Hepatocyte (in vitro differentiated cells): ENCODE measurements at regions not wholly inside any gene's neighbourhood (a gene's known extent, or its start where the extent isn't known, plus 50 kb on each side); places are given as distances from the start of the nearest gene placed in this dataset.

Experiments used
- DNase-seq: peaks from one replicate; pipeline ENCODE4 v3.0.0-alpha.2; 2016; ENCODE audit warnings: low spot score
- H2AFZ ChIP-seq: fragments of 200-600 bp; sonication (generic); 2 replicates; pipeline ENCODE4 v1.6.0; 2016; ENCODE audit warnings: antibody characterized with exemption, mild to moderate bottlenecking
- H3K27ac ChIP-seq: fragments of 200-600 bp; sonication (generic); 2 replicates; pipeline ENCODE4 v1.5.1; 2016; ENCODE audit warnings: mild to moderate bottlenecking
- H3K27me3 ChIP-seq: fragments of 200-600 bp; sonication (generic); 2 replicates; pipeline ENCODE4 v1.6.1; 2016
- H3K36me3 ChIP-seq: fragments of 200-600 bp; sonication (generic); replicated peaks from 2 replicates; pipeline ENCODE4 v1.5.1; 2016; ENCODE audit warnings: low read depth; ENCODE audit not compliant: insufficient read depth
- H3K4me1 ChIP-seq: fragments of 200-600 bp; sonication (generic); 2 replicates; pipeline ENCODE4 v1.5.1; 2016; ENCODE audit warnings: mild to moderate bottlenecking, moderate library complexity; ENCODE audit not compliant: insufficient read depth
- H3K4me2 ChIP-seq: fragments of 200-600 bp; sonication (generic); 2 replicates; pipeline ENCODE4 v1.6.0; 2016
- H3K4me3 ChIP-seq: fragments of 200-600 bp; sonication (generic); 2 replicates; pipeline ENCODE4 v1.5.1; 2016; ENCODE audit warnings: mild to moderate bottlenecking
- H3K79me2 ChIP-seq: fragments of 200-600 bp; sonication (generic); 2 replicates; pipeline ENCODE4 v1.6.0; 2017; ENCODE audit warnings: mild to moderate bottlenecking
- H3K9me2 ChIP-seq: fragments of 200-600 bp; sonication (generic); replicated peaks from 2 replicates; pipeline ENCODE4 v1.6.0; 2017; ENCODE audit warnings: mild to moderate bottlenecking; ENCODE audit not compliant: insufficient read depth
- H3K9me3 ChIP-seq: fragments of 200-600 bp; sonication (generic); 2 replicates; pipeline ENCODE4 v1.5.1; 2016; ENCODE audit warnings: low read depth, mild to moderate bottlenecking
- H4K20me1 ChIP-seq: fragments of 200-600 bp; sonication (generic); 2 replicates; pipeline ENCODE4 v1.6.0; 2016; ENCODE audit warnings: mild to moderate bottlenecking; ENCODE audit not compliant: insufficient read depth, poor library complexity, severe bottlenecking
- CTCF ChIP-seq: fragments of 200-600 bp; sonication (generic); IDR thresholded peaks from 2 replicates; pipeline ENCODE4 v1.5.1; 2016; ENCODE audit warnings: antibody characterized with exemption, mild to moderate bottlenecking; ENCODE audit not compliant: poor library complexity
- EZH2 ChIP-seq: fragments of 200-600 bp; sonication (generic); IDR thresholded peaks from 2 replicates; pipeline ENCODE4 v1.6.1; 2016; ENCODE audit warnings: antibody characterized with exemption, mild to moderate bottlenecking, borderline replicate concordance
- EZH2phosphoT487 ChIP-seq: fragments of 200-600 bp; sonication (generic); IDR thresholded peaks from one replicate; pipeline ENCODE4 v1.6.1; 2018; ENCODE audit warnings: antibody characterized with exemption, mild to moderate bottlenecking, low read depth, moderate library complexity; ENCODE audit not compliant: unreplicated experiment, severe bottlenecking
- WGBS: methylation state at CpG from one replicate; pipeline ENCODE4 v1.1.6; 2016; ENCODE audit warnings: low lambda C conversion rate; ENCODE audit errors: missing lambda C conversion rate; 5-methylcytosine and 5-hydroxymethylcytosine counted together

- peak; percentile 41 for DNase-seq
- Histone ChIP-seq H3K27ac (peak overlapping the region; percentile 18), H3K27me3 (no peaks in the 10 kb centered on the region), H3K4me3 (no peak overlapping the region), H2AFZ (no peak overlapping the region), H3K9me3 (no peaks in the 10 kb centered on the region), H3K4me2 (no peak overlapping the region), H3K79me2 (no peaks in the 10 kb centered on the region), H3K36me3 (no peaks in the 10 kb centered on the region), H3K9me2 (no peaks in the 10 kb centered on the region), H4K20me1 (no peaks in the 10 kb centered on the region), H3K4me1 (peaks cover 6% of the 10 kb centered on the region)
- TF ChIP-seq EZH2 = no peak
- TF ChIP-seq EZH2phosphoT487 = no peak
- no peak for TF ChIP-seq CTCF
- 56% methylated on average over 13 of the region's 13 CpGs for WGBS
Measured at GRCh38 chr6:168369786-168370185, 50.2 kb upstream of the DACT2 start.

GRCh38 chr6:168370310-168370991, 50.9 kb upstream of the DACT2 start:
- peak; percentile 86 for DNase-seq
- Histone ChIP-seq H3K79me2 (no peaks in the 10 kb centered on the region), H3K27me3 (no peaks in the 10 kb centered on the region), H3K9me3 (no peaks in the 10 kb centered on the region), H3K4me3 (no peak overlapping the region), H4K20me1 (no peaks in the 10 kb centered on the region), H2AFZ (no peak overlapping the region), H3K36me3 (no peaks in the 10 kb centered on the region), H3K4me1 (peaks cover 6% of the 10 kb centered on the region), H3K9me2 (no peaks in the 10 kb centered on the region), H3K4me2 (no peak overlapping the region), H3K27ac (peak overlapping the region; percentile 18)
- WGBS = 61% methylated on average over 43 of the region's 43 CpGs
- TF ChIP-seq CTCF = peak; percentile 95
- TF ChIP-seq EZH2 = no peak

GRCh38 chr6:168371185-168371584, 51.6 kb upstream of the DACT2 start:
- Histone ChIP-seq H3K4me2 (no peak overlapping the region), H3K79me2 (no peaks in the 10 kb centered on the region), H3K9me3 (no peaks in the 10 kb centered on the region), H3K27ac (no peak overlapping the region), H3K27me3 (no peaks in the 10 kb centered on the region), H3K36me3 (no peaks in the 10 kb centered on the region), H3K9me2 (no peaks in the 10 kb centered on the region), H3K4me3 (no peak overlapping the region), H4K20me1 (no peaks in the 10 kb centered on the region), H3K4me1 (peaks cover 6% of the 10 kb centered on the region), H2AFZ (no peak overlapping the region)
- DNase-seq = no peak
- 92% methylated on average over 11 of the region's 11 CpGs for WGBS
- TF ChIP-seq EZH2phosphoT487 (no peak), EZH2 (no peak)

- no peak overlapping the region for H3K27ac ChIP-seq
- no peaks in the 10 kb centered on the region for H3K79me2 ChIP-seq
- TF ChIP-seq EZH2 = no peak
- TF ChIP-seq EZH2phosphoT487 = no peak
- no peak for TF ChIP-seq CTCF
- H3K9me3 ChIP-seq = no peaks in the 10 kb centered on the region
- no peaks in the 10 kb centered on the region for H4K20me1 ChIP-seq
- DNase-seq = no peak
- H3K9me2 ChIP-seq = no peaks in the 10 kb centered on the region
- no peaks in the 10 kb centered on the region for H3K36me3 ChIP-seq
- WGBS = 95% methylated on average over 6 of the region's 6 CpGs
- no peaks in the 10 kb centered on the region for H3K27me3 ChIP-seq
- no peak overlapping the region for H3K4me2 ChIP-seq
- H2AFZ ChIP-seq = no peak overlapping the region
- H3K4me3 ChIP-seq = no peak overlapping the region
- peaks cover 6% of the 10 kb centered on the region for H3K4me1 ChIP-seq
Measured at GRCh38 chr6:168371618-168371980, 52.0 kb upstream of the DACT2 start.
